B cell (primary cell): ENCODE measurements at regions not wholly inside any gene's neighbourhood (a gene's known extent, or its start where the extent isn't known, plus 50 kb on each side); places are given as distances from the start of the nearest gene placed in this dataset.

Experiments used
- ATAC-seq: fragments of 200-7000 bp; cut with Tn5 transposase; one replicate; pipeline ENCODE4 v1.10.0; 2021; ENCODE audit warnings: low read depth, mild to moderate bottlenecking, moderate number of reproducible peaks, moderate library complexity
- CTCF ChIA-PET: fragments of 350-600 bp; sonication (Branson Sonifier 250); formaldehyde crosslinking; loops from one replicate; lab custom pipeline; 2021; ENCODE audit warnings: antibody characterized with exemption, inconsistent platforms; lab: Charles Lee
- POLR2A ChIA-PET: fragments of 350-600 bp; sonication (Branson Sonifier 250); formaldehyde crosslinking; loops from one replicate; lab custom pipeline; 2021; ENCODE audit warnings: antibody characterized with exemption; lab: Charles Lee
- DNase-seq: peaks from one replicate; pipeline ENCODE4 v3.0.0; 2013
- H2AFZ ChIP-seq: 2 replicates; pipeline ENCODE4 v1.6.1; 2012; ENCODE audit warnings: mild to moderate bottlenecking, low read depth, low read length; ENCODE audit not compliant: insufficient read depth, poor library complexity, severe bottlenecking
- H3K27ac ChIP-seq, 2 donors: 1 replicate in 1 of 2; 2 replicates in 1 of 2; pipeline ENCODE4 v1.5.1; 2012 to 2013; ENCODE audit warnings: low read length in 2 of 2, mild to moderate bottlenecking in 2 of 2, moderate library complexity in 1 of 2
- H3K27me3 ChIP-seq, 4 experiments: fragments of 200-600 bp in 1 of 4; sonication (generic) in 1 of 4; replicated peaks in 1 of 4; 1 replicate in 2 of 4; 2 replicates in 2 of 4; pipeline versions ENCODE4 v1.6.1 to v1.7.0; 2013 to 2016; ENCODE audit warnings: low read length in 3 of 4, mild to moderate bottlenecking in 2 of 4, mixed read lengths in 1 of 4, moderate library complexity in 1 of 4; ENCODE audit not compliant: insufficient read depth in 4 of 4, control insufficient read depth in 3 of 4; ENCODE audit errors: control extremely low read depth in 1 of 4
- H3K36me3 ChIP-seq, 2 experiments: replicated peaks in 1 of 2; 1 replicate in 1 of 2; 2 replicates in 1 of 2; pipeline versions ENCODE4 v1.6.1 to v1.7.1; 2013; ENCODE audit warnings: low read length in 1 of 2; ENCODE audit not compliant: insufficient read depth in 2 of 2, control insufficient read depth in 1 of 2; ENCODE audit errors: control extremely low read depth in 1 of 2, extremely low read depth in 1 of 2
- H3K4me1 ChIP-seq, 2 donors: fragments of 200-600 bp in 1 of 2; sonication (generic) in 1 of 2; 1 replicate in 1 of 2; 2 replicates in 1 of 2; pipeline versions ENCODE4 v1.5.1 to v1.6.1; 2013 to 2017; ENCODE audit warnings: low read length in 2 of 2; ENCODE audit not compliant: control insufficient read depth in 2 of 2, insufficient read depth in 2 of 2
- H3K4me2 ChIP-seq: replicated peaks from 2 replicates; pipeline ENCODE3; 2012; ENCODE audit warnings: mild to moderate bottlenecking, low read depth, low read length; ENCODE audit not compliant: poor library complexity, severe bottlenecking
- H3K4me3 ChIP-seq, 5 experiments: fragments of 200-600 bp in 1 of 5; sonication (generic) in 1 of 5; 1 replicate in 3 of 5; 2 replicates in 2 of 5; pipeline versions ENCODE4 v1.5.1 to v1.7.0; 2011 to 2016; ENCODE audit warnings: low read length in 4 of 5, mild to moderate bottlenecking in 4 of 5, low read depth in 2 of 5, control low read depth in 1 of 5, moderate library complexity in 1 of 5; ENCODE audit not compliant: insufficient read depth in 1 of 5; ENCODE audit errors: control extremely low read depth in 1 of 5, extremely low read depth in 1 of 5
- H3K79me2 ChIP-seq: fragments of 200-600 bp; sonication (generic); one replicate; pipeline ENCODE4 v1.6.0; 2016; ENCODE audit warnings: low read length; ENCODE audit not compliant: control insufficient read depth, insufficient read depth
- H3K9ac ChIP-seq: fragments of 200-600 bp; sonication (generic); 2 replicates; pipeline ENCODE4 v1.6.1; 2017; ENCODE audit warnings: mild to moderate bottlenecking, low read length, moderate library complexity
- H3K9me3 ChIP-seq, 3 donors: one replicate each; pipeline versions ENCODE4 v1.6.1 to v1.7.1; 2013; ENCODE audit warnings: low read length in 2 of 3; ENCODE audit not compliant: control insufficient read depth in 2 of 3, insufficient read depth in 1 of 3; ENCODE audit errors: control extremely low read depth in 1 of 3
- H4K20me1 ChIP-seq: 2 replicates; pipeline ENCODE4 v1.6.0; 2012; ENCODE audit warnings: mild to moderate bottlenecking, low read length; ENCODE audit not compliant: insufficient read depth, control insufficient read depth, poor library complexity, severe bottlenecking
- H3K27ac Mint-ChIP-seq: one replicate; pipeline ENCODE4 v1.8.0; 2021; ENCODE audit warnings: mixed read lengths
- H3K27me3 Mint-ChIP-seq: one replicate; pipeline ENCODE4 v1.8.0; 2021; ENCODE audit warnings: mixed read lengths
- H3K4me1 Mint-ChIP-seq: one replicate; pipeline ENCODE4 v1.8.0; 2021; ENCODE audit warnings: mixed read lengths
- H3K4me3 Mint-ChIP-seq: one replicate; pipeline ENCODE4 v1.8.0; 2021; ENCODE audit warnings: mixed read lengths
- H3K9me3 Mint-ChIP-seq: one replicate; pipeline ENCODE4 v1.8.0; 2022; ENCODE audit warnings: mixed read lengths; ENCODE audit not compliant: insufficient read depth
- EZH2 ChIP-seq: IDR thresholded peaks from 2 replicates; pipeline ENCODE4 v1.6.1; 2012; ENCODE audit warnings: borderline replicate concordance, low read depth, mild to moderate bottlenecking, moderate library complexity, low read length; ENCODE audit not compliant: insufficient read depth, poor library complexity, severe bottlenecking
- WGBS: methylation state at CpG from one replicate; pipeline ENCODE4 v1.1.5; 2013; ENCODE audit warnings: missing lambda C conversion rate; ENCODE audit not compliant: insufficient coverage; 5-methylcytosine and 5-hydroxymethylcytosine counted together
- intact Hi-C: fragments of 100-400 bp; cut with micrococcal nuclease; formaldehyde crosslinking; loops from one replicate; pipeline ENCODE4 v1.10.0; 2022
- TF ChIP-seq, protein P1 (sequence below): fragments of 200-600 bp; IDR thresholded peaks from one replicate; pipeline ENCODE4 v1.8.0; 2022; ENCODE audit warnings: antibody characterized with exemption, mild to moderate bottlenecking

DNA sequence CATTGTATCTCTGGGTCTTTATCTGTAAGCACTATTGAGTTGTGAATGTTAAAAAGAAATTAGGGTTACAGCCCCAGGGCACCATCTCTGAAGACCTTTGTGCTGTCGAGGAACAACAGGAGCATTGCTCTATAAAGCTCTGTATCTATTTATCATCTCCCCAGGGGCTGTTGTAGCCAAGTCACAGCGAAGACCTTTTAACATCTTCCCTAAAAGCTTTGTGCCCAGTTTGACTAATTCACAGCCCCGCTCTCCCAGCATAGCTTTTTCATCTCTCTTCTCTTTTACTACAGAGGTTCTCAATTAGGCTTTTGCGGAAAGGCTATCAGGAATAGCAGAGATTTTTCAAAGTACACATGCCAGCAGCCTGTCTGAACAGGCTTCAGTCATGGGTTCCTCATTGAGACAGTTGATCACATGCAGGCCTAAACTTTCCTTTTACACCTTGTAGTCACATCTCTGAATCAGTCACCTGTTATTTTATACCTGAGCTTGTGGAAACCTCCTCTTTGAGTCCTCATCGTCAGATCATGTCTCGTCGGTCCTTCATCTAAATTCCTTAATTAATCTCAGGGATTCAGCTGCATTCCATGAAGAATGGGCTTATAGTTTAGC, 140.5 kb downstream of the NPR3 start:
- Histone ChIP-seq H3K27ac (no peak overlapping the region), H3K9me3 (no peaks in the 10 kb centered on the region), H3K4me2 (no peak overlapping the region), H4K20me1 (no peaks in the 10 kb centered on the region), H3K36me3 (no peaks in the 10 kb centered on the region), H2AFZ (no peak overlapping the region), H3K4me3 (no peak overlapping the region), H3K27me3 (no peaks in the 10 kb centered on the region), H3K79me2 (no peaks in the 10 kb centered on the region), H3K4me1 (no peaks in the 10 kb centered on the region), H3K9ac (no peak overlapping the region)
- Mint-ChIP-seq H3K4me3 (no peak overlapping the region), H3K9me3 (peaks cover 3% of the 10 kb centered on the region), H3K27me3 (peaks cover 4% of the 10 kb centered on the region), H3K4me1 (no peaks in the 10 kb centered on the region), H3K27ac (no peak overlapping the region)
- ATAC-seq (no peak), DNase-seq (no peak)
- TF ChIP-seq EZH2: no peak
- 93% methylated on average over 4 of the region's 7 CpGs for WGBS
- POLR2A ChIA-PET: no interaction called here
- intact Hi-C loops: no loop called here
- CTCF ChIA-PET: no interaction called here

DNA sequence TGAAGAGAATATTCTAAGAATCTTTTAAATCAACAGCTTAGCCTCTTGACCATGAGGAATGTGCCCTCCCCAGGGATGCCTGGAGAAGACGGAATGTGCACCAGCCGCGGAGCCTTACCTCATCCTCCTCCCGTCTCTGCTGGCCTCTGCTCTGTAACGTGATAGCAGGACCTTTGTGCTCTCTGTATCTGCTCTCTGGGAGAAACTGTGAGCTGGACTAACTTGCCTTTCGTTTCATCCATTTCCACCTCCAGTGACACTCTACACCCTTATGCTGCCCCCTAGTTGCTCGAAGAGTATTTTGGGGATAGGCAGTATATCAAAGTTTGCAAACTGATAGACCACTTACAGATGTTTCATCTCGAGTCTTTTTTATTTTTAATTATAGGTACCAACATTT, 141.4 kb downstream of the NPR3 start:
- Mint-ChIP-seq H3K9me3 (peaks cover 3% of the 10 kb centered on the region), H3K27me3 (peaks cover 4% of the 10 kb centered on the region), H3K27ac (no peak overlapping the region), H3K4me3 (no peak overlapping the region), H3K4me1 (no peaks in the 10 kb centered on the region)
- ChIA-PET CTCF (no interaction called here), POLR2A (no interaction called here)
- H3K4me1 ChIP-seq: no peaks in the 10 kb centered on the region
- no peak for ATAC-seq
- WGBS: 28% methylated on average over 5 of the region's 8 CpGs
- H3K27ac ChIP-seq: no peak overlapping the region
- no peak overlapping the region for H2AFZ ChIP-seq
- no peaks in the 10 kb centered on the region for H3K9me3 ChIP-seq
- no peak overlapping the region for H3K4me3 ChIP-seq
- no peaks in the 10 kb centered on the region for H4K20me1 ChIP-seq
- TF ChIP-seq, protein P1, sequence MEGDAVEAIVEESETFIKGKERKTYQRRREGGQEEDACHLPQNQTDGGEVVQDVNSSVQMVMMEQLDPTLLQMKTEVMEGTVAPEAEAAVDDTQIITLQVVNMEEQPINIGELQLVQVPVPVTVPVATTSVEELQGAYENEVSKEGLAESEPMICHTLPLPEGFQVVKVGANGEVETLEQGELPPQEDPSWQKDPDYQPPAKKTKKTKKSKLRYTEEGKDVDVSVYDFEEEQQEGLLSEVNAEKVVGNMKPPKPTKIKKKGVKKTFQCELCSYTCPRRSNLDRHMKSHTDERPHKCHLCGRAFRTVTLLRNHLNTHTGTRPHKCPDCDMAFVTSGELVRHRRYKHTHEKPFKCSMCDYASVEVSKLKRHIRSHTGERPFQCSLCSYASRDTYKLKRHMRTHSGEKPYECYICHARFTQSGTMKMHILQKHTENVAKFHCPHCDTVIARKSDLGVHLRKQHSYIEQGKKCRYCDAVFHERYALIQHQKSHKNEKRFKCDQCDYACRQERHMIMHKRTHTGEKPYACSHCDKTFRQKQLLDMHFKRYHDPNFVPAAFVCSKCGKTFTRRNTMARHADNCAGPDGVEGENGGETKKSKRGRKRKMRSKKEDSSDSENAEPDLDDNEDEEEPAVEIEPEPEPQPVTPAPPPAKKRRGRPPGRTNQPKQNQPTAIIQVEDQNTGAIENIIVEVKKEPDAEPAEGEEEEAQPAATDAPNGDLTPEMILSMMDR: no peak
- TF ChIP-seq EZH2: no peak
- H3K36me3 ChIP-seq: no peaks in the 10 kb centered on the region
- no peak overlapping the region for H3K4me2 ChIP-seq
- no peak overlapping the region for H3K9ac ChIP-seq
- no peaks in the 10 kb centered on the region for H3K79me2 ChIP-seq
- no peaks in the 10 kb centered on the region for H3K27me3 ChIP-seq
- intact Hi-C loops: no loop called here
- DNase-seq: no peak
